BJ (cell line): ENCODE measurements at regions not wholly inside any gene's neighbourhood (a gene's known extent, or its start where the extent isn't known, plus 50 kb on each side); places are given as distances from the start of the nearest gene placed in this dataset.
"Not testable (repeated sequence)": the region's sequence is repeated elsewhere in the genome, so short reads cannot be mapped to it uniquely, and the experiment has no call there.

Experiments
- CTCF ChIA-PET: fragments of 350-600 bp; formaldehyde crosslinking; extraction: SDS; loops from one replicate; lab custom pipeline; 2021; ENCODE audit warnings: antibody characterized with exemption, inconsistent platforms; lab: Yijun Ruan, JAX
- POLR2A ChIA-PET: fragments of 300-600 bp; sonication (Branson Sonifier 250); formaldehyde crosslinking; extraction: SDS; loops from one replicate; lab custom pipeline; 2021; ENCODE audit warnings: antibody characterized with exemption; lab: Charles Lee
- DNase-seq: peaks from one replicate; pipeline ENCODE4 v3.0.0-alpha.2; 2011; ENCODE audit warnings: low read depth
- H3K27me3 ChIP-seq: 2 replicates; pipeline ENCODE4 v1.6.0; 2011; ENCODE audit warnings: low read length; ENCODE audit not compliant: control insufficient read depth, insufficient read depth
- H3K36me3 ChIP-seq: 2 replicates; pipeline ENCODE4 v1.5.1; 2011; ENCODE audit warnings: low read length; ENCODE audit not compliant: control insufficient read depth, insufficient read depth
- H3K4me3 ChIP-seq: 2 replicates; pipeline ENCODE4 v1.5.1; 2011; ENCODE audit warnings: low read depth, mild to moderate bottlenecking, control low read depth, low read length
- CTCF ChIP-seq: IDR thresholded peaks from 2 replicates; pipeline ENCODE4 v1.5.1; 2011; ENCODE audit warnings: low read depth, mild to moderate bottlenecking, control low read depth, inconsistent platforms, low read length, moderate library complexity; ENCODE audit not compliant: insufficient read depth

- Histone ChIP-seq H3K4me3 (no peak overlapping the region), H3K27me3 (no peaks in the 10 kb centered on the region), H3K36me3 (no peaks in the 10 kb centered on the region)
- ChIA-PET POLR2A (no interaction called here), CTCF (no interaction called here)
- no peak for DNase-seq
- no peak for TF ChIP-seq CTCF
Observed at GRCh38 chrX:128961290-128961689, 562.0 kb downstream of the SMARCA1 start.

GRCh38 chrX:128954697-128955096, 568.6 kb downstream of the SMARCA1 start:
- CTCF ChIA-PET, H3K27me3 ChIP-seq, DNase-seq, POLR2A ChIA-PET, H3K4me3 ChIP-seq, H3K36me3 ChIP-seq: not testable (repeated sequence)

- POLR2A ChIA-PET = no interaction called here
- DNase-seq = no peak
- H3K27me3 ChIP-seq = no peaks in the 10 kb centered on the region
- CTCF ChIA-PET = no interaction called here
- H3K4me3 ChIP-seq = no peak overlapping the region
- no peaks in the 10 kb centered on the region for H3K36me3 ChIP-seq
- TF ChIP-seq CTCF = no peak
Observed at GRCh38 chrX:128931071-128931470, 592.2 kb downstream of the SMARCA1 start.

GRCh38 chrX:128929271-128930057, 593.8 kb downstream of the SMARCA1 start:
- Histone ChIP-seq H3K36me3 (no peaks in the 10 kb centered on the region), H3K27me3 (no peaks in the 10 kb centered on the region), H3K4me3 (no peak overlapping the region)
- no peak for DNase-seq
- POLR2A ChIA-PET = no interaction called here
- CTCF ChIA-PET = no interaction called here
- no peak for TF ChIP-seq CTCF

- Histone ChIP-seq H3K4me3 (no peak overlapping the region), H3K36me3 (no peaks in the 10 kb centered on the region), H3K27me3 (no peaks in the 10 kb centered on the region)
- ChIA-PET POLR2A (no interaction called here), CTCF (no interaction called here)
- TF ChIP-seq CTCF = no peak
- DNase-seq = no peak
Observed at GRCh38 chrX:128928636-128929035, 594.7 kb downstream of the SMARCA1 start.

- H3K36me3 ChIP-seq = no peaks in the 10 kb centered on the region
- no peak overlapping the region for H3K4me3 ChIP-seq
- no peaks in the 10 kb centered on the region for H3K27me3 ChIP-seq
- CTCF ChIA-PET = no interaction called here
- TF ChIP-seq CTCF = no peak
- POLR2A ChIA-PET = no interaction called here
- no peak for DNase-seq
Observed at GRCh38 chrX:128927363-128927762, 595.9 kb downstream of the SMARCA1 start.
